ENCODE measurements at regions not wholly inside any gene's neighbourhood (a gene's known extent, or its start where the extent isn't known, plus 50 kb on each side); places are given as distances from the start of the nearest gene placed in this dataset.
A peak's percentile ranks its signal among the peaks of the same experiment; 100 is the strongest.

DNA sequence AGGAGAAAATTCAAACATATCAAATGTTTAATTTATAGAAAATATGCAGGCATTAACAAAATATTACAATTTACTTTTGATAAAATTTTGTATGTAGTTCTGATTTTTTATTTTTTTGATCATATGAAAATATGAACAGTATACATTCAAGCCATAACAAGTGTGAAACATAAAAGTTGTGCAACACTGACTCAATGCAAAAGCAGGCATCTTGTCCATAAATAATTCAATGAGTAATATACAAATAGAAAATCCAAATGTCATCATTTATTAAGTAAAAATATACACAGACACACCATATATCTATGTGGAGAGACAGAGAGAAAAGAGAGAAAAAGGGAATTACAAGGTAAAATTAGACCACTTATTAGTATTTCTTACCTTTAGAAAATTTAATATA is 1183.9 kb downstream of the SLITRK1 start:
- no peak for DNase-seq (ENCODE audit: low spot score)

DNA sequence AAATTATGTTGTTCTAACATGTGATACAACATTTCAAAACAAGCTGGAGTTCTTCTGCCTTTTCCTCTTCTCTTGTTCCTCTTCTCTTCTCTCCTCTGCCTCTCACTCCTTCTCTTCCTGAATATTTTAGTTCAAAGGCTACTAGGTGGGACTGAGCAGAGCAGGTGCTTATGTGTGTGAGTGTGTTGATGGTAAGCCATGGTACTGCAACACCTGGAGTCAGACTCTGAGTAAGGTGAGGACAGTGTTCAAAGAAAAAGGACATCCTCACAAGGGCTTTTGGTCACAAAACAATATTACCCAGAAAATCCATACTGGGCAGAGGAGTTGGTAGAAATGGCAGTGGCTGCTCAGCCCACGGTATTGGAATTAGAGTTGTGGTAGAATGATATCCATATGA is 1188.7 kb downstream of the SLITRK1 start:
- no peak for DNase-seq (ENCODE audit: low spot score)

- no peak for DNase-seq (ENCODE audit: low spot score)
Measured at GRCh38 chr13:82688400-82688994, 1193.8 kb downstream of the SLITRK1 start.

DNA sequence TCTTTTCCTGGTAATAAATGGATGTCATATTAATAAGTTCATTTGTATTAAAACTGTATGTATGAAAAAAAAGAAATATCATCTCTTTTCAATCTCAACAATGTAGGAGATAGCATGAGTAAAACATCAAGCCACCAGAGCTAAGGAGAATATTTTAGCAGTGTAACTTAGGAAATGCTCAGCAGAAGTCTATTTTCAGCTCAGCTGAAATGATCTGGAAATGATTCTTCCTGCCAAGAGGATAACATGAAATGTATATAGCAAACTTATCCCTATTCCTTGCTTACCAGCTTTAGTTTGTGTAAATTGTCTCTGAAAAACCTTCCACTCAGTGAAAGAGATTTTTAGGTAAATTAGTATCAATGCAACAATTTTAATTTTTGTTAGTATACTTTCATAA is 1194.4 kb downstream of the SLITRK1 start:
- no peak for DNase-seq (ENCODE audit: low spot score)

DNA sequence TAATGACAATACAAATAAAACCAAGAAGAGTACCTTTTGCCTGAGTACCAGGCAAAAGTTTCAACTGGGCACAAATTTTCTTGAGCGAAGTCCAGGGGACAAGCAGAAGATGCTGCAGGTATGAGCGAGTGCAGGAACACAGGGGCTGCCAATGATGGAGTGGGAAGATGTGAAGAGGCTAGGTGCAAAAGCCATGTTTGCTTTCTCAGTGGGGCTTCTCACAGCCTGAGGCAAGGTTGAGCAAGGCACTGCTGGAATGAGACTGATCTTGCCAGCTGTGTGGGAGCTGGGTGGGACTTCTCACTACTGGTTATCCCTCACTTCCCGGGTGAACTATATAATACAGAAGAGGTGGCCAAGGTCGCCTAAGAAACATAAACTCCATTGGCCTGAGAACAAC is 1200.7 kb downstream of the SLITRK1 start:
- no peak for DNase-seq (ENCODE audit: low spot score)

GRCh38 chr13:82678052-82678451 is 1204.2 kb downstream of the SLITRK1 start:
- no peak for DNase-seq (ENCODE audit: low spot score)

DNA sequence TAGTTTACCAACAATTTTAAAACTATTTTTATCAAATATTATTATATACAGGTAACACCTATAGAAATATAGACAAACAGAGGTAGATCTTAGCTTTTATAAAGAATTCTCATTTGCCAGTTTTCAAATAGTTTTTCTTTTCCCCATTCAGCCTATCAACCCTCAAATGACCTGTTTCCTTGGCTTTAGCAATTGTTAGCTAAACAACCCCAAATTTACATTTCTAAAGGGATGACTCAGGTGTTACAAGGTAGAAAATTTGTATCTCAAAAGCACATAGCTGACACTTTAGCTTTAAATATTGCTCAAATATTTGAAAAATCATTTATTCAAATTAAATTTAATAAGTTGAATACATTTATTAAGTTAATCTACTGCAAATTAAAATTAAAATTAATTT is 1207.2 kb downstream of the SLITRK1 start:
- DNase-seq (ENCODE audit: low spot score) = no peak

DNA sequence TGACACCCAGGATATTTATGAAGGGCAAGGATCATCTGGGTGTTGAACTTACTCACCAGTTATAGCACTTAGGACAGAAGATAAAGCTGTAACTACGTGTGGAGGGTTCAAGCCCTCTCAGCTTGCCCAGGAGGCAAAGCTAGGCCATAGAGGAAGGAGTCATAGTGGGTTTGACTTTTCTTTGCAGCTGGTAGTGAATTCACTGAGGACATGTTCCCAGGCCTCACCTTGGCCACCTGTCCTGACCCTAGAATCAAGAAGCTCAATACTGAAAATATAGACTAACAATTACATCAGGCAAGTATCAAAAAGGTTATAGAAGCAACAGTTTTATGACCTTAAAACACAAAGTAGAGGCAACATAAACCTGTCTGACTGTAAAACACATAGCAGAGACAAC is 1207.7 kb downstream of the SLITRK1 start:
- no peak for DNase-seq (ENCODE audit: low spot score)

GRCh38 chr13:82672248-82672647 is 1210.0 kb downstream of the SLITRK1 start:
- no peak for DNase-seq (ENCODE audit: low spot score)

DNA sequence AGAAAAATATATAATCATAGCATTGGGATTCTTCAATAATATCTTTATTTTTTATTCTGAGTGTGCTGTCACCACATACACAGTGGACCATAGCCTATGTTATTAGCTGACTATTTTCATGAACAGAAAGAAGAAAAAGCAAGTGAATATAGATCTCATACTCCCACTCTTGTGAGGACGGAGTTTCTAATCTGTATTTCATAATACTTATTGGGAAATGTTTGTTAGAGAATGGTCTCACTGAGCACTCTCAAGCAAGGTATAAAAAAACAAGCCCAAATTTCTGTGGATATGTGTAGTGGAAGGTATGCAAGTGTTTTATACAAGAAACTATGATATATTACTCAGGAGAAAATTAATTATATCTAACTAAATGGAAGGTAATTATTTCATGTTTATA is 1218.1 kb downstream of the SLITRK1 start:
- DNase-seq (ENCODE audit: low spot score) = no peak

DNA sequence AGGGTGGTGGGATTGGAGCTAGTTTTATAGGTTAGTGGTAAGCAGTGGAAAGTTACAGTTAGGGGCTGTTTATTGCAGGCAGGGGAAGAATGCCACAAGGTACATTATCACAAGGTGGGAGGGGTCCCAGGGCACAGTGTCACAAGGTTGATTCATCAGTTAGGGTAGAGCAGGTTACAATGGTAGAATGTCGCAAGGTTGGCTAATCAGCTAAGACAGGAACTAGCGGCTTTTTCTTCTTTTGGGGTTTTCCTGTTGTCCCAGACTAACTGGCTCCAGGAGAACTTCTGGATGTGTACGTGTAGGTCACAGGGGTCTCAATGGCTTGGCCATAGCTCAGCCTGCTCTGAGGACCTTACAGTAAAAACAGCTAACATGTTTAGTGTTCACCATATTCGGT is 1221.1 kb downstream of the SLITRK1 start:
- DNase-seq (ENCODE audit: low spot score) = peak; percentile 16

DNA sequence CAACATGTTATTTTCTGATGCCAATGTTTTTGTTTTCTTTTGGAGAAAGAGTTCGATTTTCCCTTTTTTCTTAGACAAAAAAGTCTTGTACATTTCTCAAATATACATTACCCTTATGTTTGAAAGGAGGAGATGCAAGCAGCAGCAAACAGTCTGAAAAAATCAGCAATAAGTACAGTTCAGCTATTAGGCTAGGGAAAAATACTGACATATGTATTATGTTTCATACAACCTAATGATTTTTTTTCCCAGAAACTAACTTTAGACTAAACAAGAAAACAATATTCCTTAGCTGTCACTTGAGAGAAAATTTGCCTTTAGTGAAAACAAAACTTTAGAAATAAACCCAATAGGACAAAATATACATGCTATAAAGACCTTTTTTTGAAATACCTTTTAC is 1223.5 kb downstream of the SLITRK1 start:
- no peak for DNase-seq (ENCODE audit: low spot score)

GRCh38 chr13:82657471-82657870 is 1224.8 kb downstream of the SLITRK1 start:
- no peak for DNase-seq (ENCODE audit: low spot score)

GRCh38 chr13:82654861-82655855 is 1227.1 kb downstream of the SLITRK1 start:
- no peak for DNase-seq (ENCODE audit: low spot score)

DNA sequence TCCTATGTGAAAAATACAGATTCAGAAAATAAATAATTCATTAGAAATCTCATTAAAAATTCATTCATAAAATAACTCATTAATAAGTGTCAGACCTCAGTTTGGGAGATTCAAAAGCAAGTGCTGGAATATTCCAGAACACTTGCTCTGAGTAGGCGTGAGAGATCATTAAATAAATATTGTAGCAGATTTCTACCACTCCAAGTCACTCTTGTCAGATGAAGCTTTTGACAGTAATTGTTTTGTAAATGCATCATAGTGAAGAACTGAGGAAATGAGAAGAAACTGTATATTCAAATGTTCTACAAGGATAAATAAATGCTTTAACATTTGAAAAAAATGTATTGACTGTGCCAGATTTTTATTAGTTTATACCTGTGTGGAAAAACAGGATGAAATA is 1228.1 kb downstream of the SLITRK1 start:
- no peak for DNase-seq (ENCODE audit: low spot score)

DNA sequence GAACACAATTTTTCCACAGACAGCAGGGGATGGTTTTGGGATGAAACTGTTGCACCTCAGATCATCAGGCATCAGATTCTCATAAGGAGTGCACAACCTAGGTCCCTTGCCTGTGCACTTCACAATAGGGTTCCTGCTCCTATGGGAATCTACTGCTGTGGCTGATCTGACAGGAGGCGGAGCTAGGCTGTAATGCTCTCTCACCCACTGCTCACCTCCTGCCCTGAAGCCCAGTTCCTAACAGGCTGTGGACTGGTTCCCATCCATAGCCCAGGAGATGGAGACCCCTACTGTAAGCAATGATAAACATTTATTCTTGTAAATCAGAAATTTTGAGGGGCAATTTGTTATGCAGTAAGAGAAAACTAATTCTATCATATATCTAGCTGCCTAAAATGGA is 1234.7 kb downstream of the SLITRK1 start:
- DNase-seq (ENCODE audit: low spot score) = no peak

- DNase-seq (ENCODE audit: low spot score) = no peak
Measured at GRCh38 chr13:82636119-82636518, 1246.2 kb downstream of the SLITRK1 start.

DNA sequence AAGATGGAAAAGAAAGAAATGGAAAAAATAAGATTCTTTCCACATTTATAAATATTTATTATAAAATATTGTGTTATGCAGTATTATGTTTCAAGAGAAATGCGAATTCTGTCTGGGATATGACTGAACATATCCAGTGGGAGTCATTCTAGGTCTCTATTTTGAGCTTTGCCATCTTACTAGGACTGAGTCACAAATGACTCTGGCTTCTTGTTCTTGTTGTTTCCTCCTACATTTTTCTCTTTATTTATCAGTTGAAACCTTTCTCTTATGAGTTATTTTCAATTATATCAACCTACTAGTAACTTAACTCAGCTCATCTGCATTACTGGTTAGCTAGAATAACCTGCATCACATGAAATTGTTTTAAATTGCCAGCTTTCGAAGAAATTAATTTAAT is 1247.3 kb downstream of the SLITRK1 start:
- no peak for DNase-seq (ENCODE audit: low spot score)

DNA sequence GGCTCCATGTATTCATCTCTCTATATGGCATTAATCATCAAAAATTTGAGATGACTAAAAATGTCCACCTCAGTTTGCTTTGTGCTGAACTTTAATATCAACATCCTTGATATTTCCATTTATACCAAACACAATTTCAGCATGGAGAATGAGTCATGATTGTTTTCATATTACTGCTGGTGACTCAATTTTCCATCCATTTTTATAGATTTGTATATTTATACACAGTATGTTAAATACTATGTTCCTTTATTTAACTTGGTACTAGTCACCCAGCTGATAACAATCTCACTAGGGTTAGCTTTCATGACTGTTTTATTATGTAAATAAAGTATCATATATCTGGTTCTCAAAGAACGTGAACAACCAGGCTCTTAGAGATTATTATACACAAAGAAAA is 1255.1 kb downstream of the SLITRK1 start:
- no peak for DNase-seq (ENCODE audit: low spot score)

GRCh38 chr13:82625717-82626116 is 1256.6 kb downstream of the SLITRK1 start:
- no peak for DNase-seq (ENCODE audit: low spot score)

- no peak for DNase-seq (ENCODE audit: low spot score)
Measured at GRCh38 chr13:82615043-82615442, 1267.2 kb downstream of the SLITRK1 start.

DNA sequence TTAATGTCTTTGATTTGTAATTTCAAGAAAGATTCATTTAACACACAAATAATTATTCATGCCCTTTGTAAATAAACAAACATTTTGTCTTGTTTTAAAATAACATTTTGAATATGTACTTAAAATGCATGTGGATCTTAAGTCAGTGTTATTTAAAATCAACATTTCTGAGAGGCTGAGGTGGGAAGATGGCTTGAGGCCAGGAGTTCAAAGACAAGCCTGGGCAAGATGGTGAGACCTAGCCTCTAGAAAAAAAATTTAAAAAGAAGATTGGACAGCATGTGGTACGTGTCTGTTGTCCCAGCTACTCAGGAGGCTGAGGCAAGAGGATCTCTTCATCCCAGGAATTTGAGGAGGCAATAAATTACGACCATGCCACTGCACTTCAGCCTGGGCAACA is 1268.2 kb downstream of the SLITRK1 start:
- no peak for DNase-seq (ENCODE audit: low spot score)

DNA sequence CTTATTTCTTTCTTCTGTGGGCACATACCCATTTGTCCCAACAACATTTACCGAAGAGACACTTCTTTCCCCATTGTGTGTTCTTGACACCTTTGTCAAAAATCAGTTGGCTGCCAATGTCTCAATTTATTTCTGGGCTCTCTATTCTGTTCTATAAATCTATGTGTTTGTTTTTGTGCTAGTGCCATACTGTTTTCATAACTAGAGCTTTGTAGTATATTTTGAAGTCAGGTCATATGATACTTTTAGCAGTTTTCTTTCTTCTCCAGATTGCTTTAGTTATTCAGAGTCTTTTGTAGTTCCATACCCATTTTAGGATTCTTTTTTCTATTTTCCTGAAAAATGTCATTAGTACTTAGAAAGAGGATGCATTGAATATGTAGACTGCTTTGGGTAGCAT is 1276.3 kb downstream of the SLITRK1 start:
- DNase-seq (ENCODE audit: low spot score) = no peak

DNA sequence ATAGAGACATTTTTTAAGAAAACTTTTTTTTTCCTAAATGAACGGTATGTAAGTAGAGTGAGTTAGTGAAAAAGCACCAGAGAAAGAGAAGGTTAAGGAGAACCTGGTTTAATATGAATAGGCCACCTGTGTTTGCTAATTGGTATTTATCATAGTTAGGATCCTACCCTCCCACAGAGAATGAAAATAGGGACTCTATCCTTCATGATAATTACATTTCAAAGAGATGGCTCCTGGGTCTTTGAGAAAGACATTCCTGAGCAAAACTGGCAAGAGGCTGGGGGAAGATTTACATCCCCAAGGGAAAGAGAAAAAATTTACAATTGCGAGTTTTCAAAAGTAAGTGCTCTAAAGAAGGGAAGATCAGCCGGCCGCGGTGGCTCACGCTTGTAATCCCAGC is 1284.5 kb downstream of the SLITRK1 start:
- DNase-seq (ENCODE audit: low spot score) = no peak

Measured in HuH-7 (cell line).